NT2/D1 (cell line): ENCODE measurements at regions not wholly inside any gene's neighbourhood (a gene's known extent, or its start where the extent isn't known, plus 50 kb on each side); places are given as distances from the start of the nearest gene placed in this dataset.

Experiments
- YY1 ChIP-seq: IDR thresholded peaks from 2 replicates; pipeline ENCODE4 v1.6.1; 2011; ENCODE audit not compliant: insufficient read length, insufficient read depth
- ZNF274 ChIP-seq: IDR thresholded peaks from 2 replicates; pipeline ENCODE4 v1.6.1; 2011; ENCODE audit warnings: mild to moderate bottlenecking, low read depth, low read length

GRCh38 chr16:64846966-64847365 is 274.9 kb downstream of the CDH11 start:
- TF ChIP-seq ZNF274 (no peak), YY1 (no peak)
